ENCODE measurements at regions not wholly inside any gene's neighbourhood (a gene's known extent, or its start where the extent isn't known, plus 50 kb on each side); places are given as distances from the start of the nearest gene placed in this dataset.
"Not testable (repeated sequence)": the region's sequence is repeated elsewhere in the genome, so short reads cannot be mapped to it uniquely, and the experiment has no call there.

- Mint-ChIP-seq H3K4me1 (peaks cover 0 to 3% (median under 1%) of the 10 kb centered on the region in 4 donors), H3K4me3 (no peak overlapping the region), H3K9me3 (peaks cover 0 to 2% (median 0%) of the 10 kb centered on the region in 8 donors), H3K27me3 (peaks cover 5 to 9% of the 10 kb centered on the region in 2 donors), H3K27ac (no peak overlapping the region), H3K36me3 (no peaks in the 10 kb centered on the region)
- Histone ChIP-seq H3K27ac (ENCODE audit: low read depth, low read length) (no peak overlapping the region), H3K36me3 (ENCODE audit: insufficient read depth, low read length) (no peaks in the 10 kb centered on the region), H3K4me1 (ENCODE audit: insufficient read depth, low read length) (no peaks in the 10 kb centered on the region), H3K9me3 (ENCODE audit: control insufficient read depth in 1 of 2, low read length in 2 of 2) (no peaks in the 10 kb centered on the region), H3K27me3 (ENCODE audit: insufficient read depth, low read length) (no peaks in the 10 kb centered on the region), H3K4me3 (ENCODE audit: low read length in 2 of 2) (no peak overlapping the region)
- intact Hi-C loops (cut with micrococcal nuclease) = no loop called here
- DNase-seq = no peak
- CTCF ChIA-PET (ENCODE audit: partially characterized antibody) = no interaction called here
- POLR2A ChIA-PET (ENCODE audit: partially characterized antibody) = no interaction called here
Observed at GRCh38 chr5:6548756-6549285, 84.0 kb downstream of the NSUN2 start.

DNA sequence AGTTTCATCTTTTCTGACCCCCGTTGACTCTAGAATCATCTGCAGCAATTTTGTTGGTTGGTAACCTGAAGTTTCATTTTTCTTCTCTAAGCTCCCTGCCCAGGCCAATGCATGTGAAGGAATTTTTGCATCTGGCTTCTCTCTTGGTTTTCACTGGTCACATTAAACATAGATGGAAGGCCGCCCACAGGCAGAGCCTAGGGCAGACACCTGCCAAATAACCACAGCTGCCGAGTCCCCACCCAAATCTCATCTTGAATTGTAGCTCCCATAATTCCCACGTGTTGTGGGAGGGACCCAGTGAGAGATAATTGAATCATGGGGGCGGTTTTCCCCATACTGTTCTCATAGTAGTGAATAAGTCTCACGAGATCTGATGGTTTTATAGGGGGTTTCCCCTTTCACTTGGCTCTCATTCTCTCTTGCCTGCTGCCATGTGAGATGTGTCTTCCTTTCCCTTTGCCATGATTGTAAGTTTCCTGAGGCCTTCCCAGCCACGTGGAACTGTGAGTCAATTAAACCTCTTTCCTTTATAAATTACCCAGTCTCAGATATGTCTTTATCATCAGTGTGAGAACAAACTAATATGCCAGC, 84.8 kb downstream of the NSUN2 start:
- H3K4me3 Mint-ChIP-seq; H3K27ac Mint-ChIP-seq; H3K4me1 ChIP-seq (ENCODE audit: insufficient read depth, low read length); H3K36me3 Mint-ChIP-seq; POLR2A ChIA-PET (ENCODE audit: partially characterized antibody); CTCF ChIA-PET (ENCODE audit: partially characterized antibody); H3K27me3 ChIP-seq (ENCODE audit: insufficient read depth, low read length); H3K4me3 ChIP-seq (ENCODE audit: low read length in 2 of 2); H3K9me3 ChIP-seq (ENCODE audit: control insufficient read depth in 1 of 2, low read length in 2 of 2); H3K27me3 Mint-ChIP-seq; H3K27ac ChIP-seq (ENCODE audit: low read depth, low read length); intact Hi-C loops (cut with micrococcal nuclease); H3K4me1 Mint-ChIP-seq; H3K36me3 ChIP-seq (ENCODE audit: insufficient read depth, low read length); H3K9me3 Mint-ChIP-seq; DNase-seq: not testable (repeated sequence)

DNA sequence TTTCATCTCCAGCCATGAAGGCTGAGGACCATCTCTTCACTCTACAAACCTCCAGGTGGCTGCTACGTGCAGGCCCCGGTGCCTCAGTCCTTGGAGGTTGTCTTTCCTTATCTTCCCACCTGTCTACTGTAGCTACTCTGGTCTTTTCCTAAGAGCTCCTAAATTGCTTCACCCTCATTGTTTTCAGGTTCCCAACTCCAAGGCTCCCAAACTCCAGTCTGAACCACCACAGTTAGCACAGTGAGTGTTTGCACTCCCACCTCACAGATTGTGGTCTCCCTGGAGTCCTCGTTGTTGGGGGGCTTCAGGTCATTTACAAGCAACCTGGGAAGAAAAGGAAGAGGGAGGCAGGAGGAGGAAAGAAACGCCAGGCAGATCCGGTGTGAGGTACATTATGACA, 85.3 kb downstream of the NSUN2 start:
- Histone ChIP-seq H3K4me1 (ENCODE audit: insufficient read depth, low read length) (no peaks in the 10 kb centered on the region), H3K27me3 (ENCODE audit: insufficient read depth, low read length) (no peaks in the 10 kb centered on the region), H3K27ac (ENCODE audit: low read depth, low read length) (no peak overlapping the region), H3K9me3 (ENCODE audit: control insufficient read depth in 1 of 2, low read length in 2 of 2) (no peaks in the 10 kb centered on the region), H3K36me3 (ENCODE audit: insufficient read depth, low read length) (no peaks in the 10 kb centered on the region), H3K4me3 (ENCODE audit: low read length in 2 of 2) (no peak overlapping the region)
- Mint-ChIP-seq H3K4me3 (no peak overlapping the region), H3K9me3 (peaks cover 0 to 2% (median 0%) of the 10 kb centered on the region in 8 donors), H3K27me3 (peaks cover 5 to 9% of the 10 kb centered on the region in 2 donors), H3K27ac (peak overlapping the region in 1 of 7 donors; percentile 26), H3K36me3 (no peaks in the 10 kb centered on the region), H3K4me1 (peaks cover 0 to 3% (median under 1%) of the 10 kb centered on the region in 4 donors)
- POLR2A ChIA-PET (ENCODE audit: partially characterized antibody) = no interaction called here
- no peak for DNase-seq
- CTCF ChIA-PET (ENCODE audit: partially characterized antibody) = no interaction called here
- intact Hi-C loops (cut with micrococcal nuclease) = no loop called here

GRCh38 chr5:6545770-6546690, 86.8 kb downstream of the NSUN2 start:
- H3K27ac Mint-ChIP-seq = no peak overlapping the region

DNA sequence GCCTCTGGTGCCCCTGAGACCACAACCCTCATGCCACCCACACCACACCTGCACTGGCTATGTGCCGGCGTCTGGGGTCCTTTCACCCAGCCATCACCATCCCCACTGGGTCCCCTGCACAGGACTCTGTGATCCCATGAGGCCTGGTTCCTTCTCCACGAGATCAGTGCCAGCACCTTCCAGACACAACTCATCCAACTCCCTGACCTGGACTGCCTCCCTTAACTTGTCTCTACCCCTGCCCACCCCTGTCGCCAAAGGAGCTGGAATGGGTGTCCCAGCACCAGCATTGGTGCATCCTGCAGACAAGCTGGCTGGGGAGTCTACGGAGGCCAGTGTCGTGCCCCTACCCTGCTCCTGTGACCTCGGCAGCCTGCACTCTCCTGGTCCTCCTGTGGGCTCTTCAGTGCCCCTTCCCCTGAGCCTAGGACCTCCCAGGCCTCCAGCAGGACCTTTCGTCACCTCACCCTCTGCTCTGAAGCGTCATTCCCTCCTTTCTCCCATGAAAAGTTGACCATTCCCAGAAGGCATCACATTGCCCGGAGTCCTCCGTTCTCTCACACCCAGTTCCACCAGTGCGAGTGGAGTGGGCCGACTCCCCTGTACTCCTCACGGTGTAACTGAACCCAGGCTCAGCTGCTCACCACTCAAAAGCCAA, 87.7 kb downstream of the NSUN2 start:
- Mint-ChIP-seq H3K4me1 (peaks cover 0 to 3% (median under 1%) of the 10 kb centered on the region in 4 donors), H3K36me3 (no peaks in the 10 kb centered on the region), H3K27me3 (peaks cover 3 to 8% of the 10 kb centered on the region in 2 donors), H3K27ac (no peak overlapping the region), H3K4me3 (no peak overlapping the region), H3K9me3 (peaks cover 0 to 2% (median 0%) of the 10 kb centered on the region in 8 donors)
- Histone ChIP-seq H3K27ac (ENCODE audit: low read depth, low read length) (no peak overlapping the region), H3K36me3 (ENCODE audit: insufficient read depth, low read length) (no peaks in the 10 kb centered on the region), H3K27me3 (ENCODE audit: insufficient read depth, low read length) (no peaks in the 10 kb centered on the region), H3K4me3 (ENCODE audit: low read length in 2 of 2) (no peak overlapping the region), H3K4me1 (ENCODE audit: insufficient read depth, low read length) (no peaks in the 10 kb centered on the region), H3K9me3 (ENCODE audit: control insufficient read depth in 1 of 2, low read length in 2 of 2) (no peaks in the 10 kb centered on the region)
- no peak for DNase-seq
- intact Hi-C loops (cut with micrococcal nuclease) = no loop called here
- POLR2A ChIA-PET (ENCODE audit: partially characterized antibody) = no interaction called here
- CTCF ChIA-PET (ENCODE audit: partially characterized antibody) = no interaction called here

More at GRCh38 chr5:6545770-6546690, 86.8 kb downstream of the NSUN2 start:
- no peak for DNase-seq
- Histone ChIP-seq H3K4me3 (ENCODE audit: low read length in 2 of 2) (no peak overlapping the region), H3K36me3 (ENCODE audit: insufficient read depth, low read length) (no peaks in the 10 kb centered on the region), H3K27me3 (ENCODE audit: insufficient read depth, low read length) (no peaks in the 10 kb centered on the region), H3K27ac (ENCODE audit: low read depth, low read length) (no peak overlapping the region), H3K4me1 (ENCODE audit: insufficient read depth, low read length) (no peaks in the 10 kb centered on the region), H3K9me3 (ENCODE audit: control insufficient read depth in 1 of 2, low read length in 2 of 2) (no peaks in the 10 kb centered on the region)
- H3K27me3 Mint-ChIP-seq = peaks cover 3 to 8% of the 10 kb centered on the region in 2 donors
- ChIA-PET CTCF (ENCODE audit: partially characterized antibody) (no interaction called here), POLR2A (ENCODE audit: partially characterized antibody) (no interaction called here)
- H3K4me1 Mint-ChIP-seq = peaks cover 0 to 3% (median under 1%) of the 10 kb centered on the region in 4 donors
- no peak overlapping the region for H3K4me3 Mint-ChIP-seq
- no peaks in the 10 kb centered on the region for H3K36me3 Mint-ChIP-seq
- peaks cover 0 to 2% (median 0%) of the 10 kb centered on the region in 8 donors for H3K9me3 Mint-ChIP-seq
- intact Hi-C loops (cut with micrococcal nuclease) = no loop called here

DNA sequence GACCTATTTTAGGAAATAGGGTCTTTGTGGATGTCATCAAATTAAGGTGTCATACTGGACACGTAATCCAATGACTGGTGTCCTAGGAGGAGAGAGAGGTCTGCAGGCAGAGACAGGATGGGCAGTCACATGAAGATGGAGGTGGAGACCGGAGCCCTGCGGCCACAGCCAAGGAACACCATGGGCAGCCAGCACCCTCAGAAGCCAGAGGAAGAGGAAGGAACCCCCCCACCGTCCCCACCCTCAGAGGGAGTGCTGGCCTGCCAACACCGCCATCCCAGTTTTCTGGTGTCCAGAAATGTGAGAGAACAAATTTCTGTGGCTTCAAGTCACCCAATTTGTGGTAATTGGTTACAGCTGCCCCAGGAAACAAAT, 88.3 kb downstream of the NSUN2 start:
- Histone ChIP-seq H3K4me1 (ENCODE audit: insufficient read depth, low read length) (no peaks in the 10 kb centered on the region), H3K27ac (ENCODE audit: low read depth, low read length) (no peak overlapping the region), H3K4me3 (ENCODE audit: low read length in 2 of 2) (no peak overlapping the region), H3K27me3 (ENCODE audit: insufficient read depth, low read length) (no peaks in the 10 kb centered on the region), H3K36me3 (ENCODE audit: insufficient read depth, low read length) (no peaks in the 10 kb centered on the region), H3K9me3 (ENCODE audit: control insufficient read depth in 1 of 2, low read length in 2 of 2) (no peaks in the 10 kb centered on the region)
- Mint-ChIP-seq H3K4me3 (no peak overlapping the region), H3K27ac (no peak overlapping the region), H3K9me3 (peaks cover 0 to 2% (median 0%) of the 10 kb centered on the region in 8 donors), H3K4me1 (peaks cover 0 to 3% (median under 1%) of the 10 kb centered on the region in 4 donors), H3K27me3 (peaks cover 3 to 8% of the 10 kb centered on the region in 2 donors), H3K36me3 (no peaks in the 10 kb centered on the region)
- no peak for DNase-seq
- ChIA-PET CTCF (ENCODE audit: partially characterized antibody) (no interaction called here), POLR2A (ENCODE audit: partially characterized antibody) (no interaction called here)
- intact Hi-C loops (cut with micrococcal nuclease) = no loop called here
